Renal pelvis (tissue), 1 donor: ENCODE measurements at regions not wholly inside any gene's neighbourhood (a gene's known extent, or its start where the extent isn't known, plus 50 kb on each side); places are given as distances from the start of the nearest gene placed in this dataset.

Experiments
- DNase-seq: peaks from one replicate; pipeline ENCODE4 v3.0.0-alpha.2; 2013

DNA sequence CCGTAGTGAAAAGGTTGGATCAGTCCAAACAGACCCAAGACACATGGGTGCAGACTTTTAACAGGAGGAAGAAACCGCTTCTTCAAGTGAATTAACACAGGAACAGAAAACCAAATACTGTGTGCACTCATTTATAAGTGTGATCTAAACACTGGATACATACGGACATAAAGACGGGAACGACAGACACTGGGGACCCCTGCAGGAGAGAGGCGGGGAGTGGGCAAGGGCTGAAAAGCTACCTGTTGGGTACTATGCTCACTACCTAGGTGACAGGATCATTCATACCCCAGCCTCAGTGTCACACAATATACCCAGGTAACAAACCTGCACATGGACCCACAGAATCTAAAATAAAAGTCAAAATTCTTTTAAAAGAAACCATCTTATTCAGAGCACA is 326.0 kb upstream of the NOCT start:
- no peak for DNase-seq

DNA sequence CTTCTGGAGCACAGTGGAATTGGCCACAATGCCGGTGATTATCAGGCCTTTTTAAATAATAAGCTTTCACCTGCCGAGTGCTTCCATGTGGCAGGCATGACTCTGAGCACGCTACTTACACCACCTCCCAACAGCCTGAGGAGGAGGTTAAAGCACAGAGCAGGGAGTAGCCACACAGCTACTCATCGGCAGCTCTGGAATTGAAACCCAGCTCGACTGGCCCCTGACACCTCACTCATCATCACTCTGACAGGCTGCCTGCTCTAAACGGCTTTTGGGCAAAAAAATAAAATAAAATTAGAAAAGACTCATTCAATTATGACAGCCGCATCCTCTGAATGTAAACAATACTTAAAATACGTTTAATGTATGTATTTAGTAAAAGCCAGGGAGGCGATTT is 326.4 kb upstream of the NOCT start:
- no peak for DNase-seq

DNA sequence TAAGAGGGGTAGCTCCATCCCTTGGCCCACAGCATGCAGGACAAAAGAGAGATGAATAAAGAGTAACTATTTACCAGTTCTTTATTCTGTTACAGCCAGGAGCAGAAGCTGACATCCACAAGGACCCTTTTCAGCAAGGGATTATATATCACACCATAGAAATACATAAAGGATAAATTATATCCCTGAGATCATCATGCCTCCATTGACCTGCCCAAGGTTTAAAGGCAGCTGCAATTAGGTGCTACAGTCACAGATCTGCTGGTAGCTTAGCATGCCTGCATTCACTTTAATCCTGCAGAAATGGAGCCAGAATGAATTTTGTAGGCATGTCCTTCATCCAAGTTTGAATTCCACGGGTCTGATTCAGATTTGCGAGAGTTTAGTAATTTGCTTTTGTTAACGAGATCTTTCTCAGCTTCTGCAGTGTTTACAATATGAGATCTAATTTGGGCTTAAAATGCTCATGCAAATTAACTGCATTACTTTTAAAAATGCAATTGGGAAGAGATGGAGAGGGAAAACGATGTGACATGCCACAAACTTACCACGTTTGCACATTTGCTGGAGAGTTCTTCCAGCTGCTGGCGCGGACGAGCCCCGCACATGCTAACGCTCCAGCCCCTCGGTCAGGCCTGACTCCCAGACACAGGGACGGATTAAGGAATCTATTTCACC is 327.0 kb upstream of the NOCT start:
- DNase-seq: no peak

GRCh38 chr4:138686106-138686835 is 329.3 kb upstream of the NOCT start:
- no peak for DNase-seq

DNA sequence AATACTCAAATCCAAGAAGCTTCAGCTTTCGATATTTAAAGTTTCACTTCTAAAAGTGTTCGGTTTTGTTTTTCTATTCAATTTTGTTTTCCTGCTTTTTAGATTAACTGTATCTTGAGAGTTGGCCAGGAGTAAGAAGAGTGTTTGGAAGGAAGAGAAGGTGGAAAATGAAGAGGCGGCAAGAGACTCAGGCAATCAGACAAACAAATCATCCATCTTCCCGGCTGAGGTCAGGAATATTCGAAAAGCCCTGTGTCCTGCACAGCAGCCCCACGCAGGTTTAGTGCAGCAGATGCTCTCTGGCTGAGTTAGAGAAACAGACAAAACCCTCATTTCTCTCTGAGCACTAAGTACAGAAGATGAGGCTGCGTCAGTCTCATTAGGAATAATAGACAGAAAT is 330.3 kb upstream of the NOCT start:
- DNase-seq: no peak

DNA sequence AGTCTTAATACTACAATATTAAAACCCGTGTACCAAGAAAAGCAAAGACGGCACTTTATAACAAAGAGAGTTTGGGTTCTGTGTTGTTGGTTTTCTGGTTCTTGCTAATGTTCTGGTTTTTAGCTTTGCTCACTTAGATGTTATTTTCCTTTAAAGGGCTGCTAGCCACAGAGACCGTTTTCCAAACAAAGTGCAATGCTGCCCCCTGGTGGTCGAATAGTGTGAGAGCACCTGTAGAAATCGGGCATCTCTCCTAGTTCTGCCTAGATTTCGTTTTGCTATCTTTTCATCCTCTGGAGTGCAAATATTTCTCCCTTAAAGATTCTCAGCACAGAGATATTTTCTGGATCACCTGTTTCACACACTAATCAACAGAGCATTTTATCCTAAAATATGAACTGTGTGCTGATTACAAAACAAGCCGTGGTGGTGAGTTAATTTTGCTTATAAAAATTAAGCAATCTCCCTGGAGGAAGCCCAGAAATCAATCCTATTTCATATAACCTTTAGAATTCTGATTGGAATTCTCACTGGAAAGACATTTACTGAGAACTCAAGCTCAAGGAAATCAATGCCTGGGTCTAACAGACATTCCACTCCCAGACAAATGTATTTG is 334.5 kb upstream of the NOCT start:
- peak; percentile 84 for DNase-seq

GRCh38 chr4:138680256-138680655 is 335.3 kb upstream of the NOCT start:
- DNase-seq: no peak

GRCh38 chr4:138678985-138679746 is 336.4 kb upstream of the NOCT start:
- no peak for DNase-seq

DNA sequence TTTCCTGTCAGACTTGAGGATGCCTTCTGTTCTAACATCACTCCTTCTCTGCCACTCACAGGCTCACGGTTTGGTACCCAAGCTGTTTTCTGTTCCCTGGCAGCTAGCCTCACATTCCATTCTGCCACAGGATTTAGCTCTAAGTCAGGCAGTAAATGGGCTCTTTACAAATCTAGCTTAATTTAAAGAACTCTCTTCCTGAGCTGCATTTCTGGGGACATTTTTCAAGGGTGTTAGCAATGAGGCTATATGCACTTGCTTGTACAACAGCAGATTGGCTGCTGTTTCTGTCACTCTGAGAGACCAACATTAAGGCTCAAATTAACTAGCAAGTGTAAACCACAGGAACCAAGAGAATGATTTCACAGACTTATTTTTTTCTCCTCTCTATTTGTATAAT is 337.8 kb upstream of the NOCT start:
- DNase-seq: no peak

GRCh38 chr4:138677212-138677611 is 338.4 kb upstream of the NOCT start:
- DNase-seq: no peak

DNA sequence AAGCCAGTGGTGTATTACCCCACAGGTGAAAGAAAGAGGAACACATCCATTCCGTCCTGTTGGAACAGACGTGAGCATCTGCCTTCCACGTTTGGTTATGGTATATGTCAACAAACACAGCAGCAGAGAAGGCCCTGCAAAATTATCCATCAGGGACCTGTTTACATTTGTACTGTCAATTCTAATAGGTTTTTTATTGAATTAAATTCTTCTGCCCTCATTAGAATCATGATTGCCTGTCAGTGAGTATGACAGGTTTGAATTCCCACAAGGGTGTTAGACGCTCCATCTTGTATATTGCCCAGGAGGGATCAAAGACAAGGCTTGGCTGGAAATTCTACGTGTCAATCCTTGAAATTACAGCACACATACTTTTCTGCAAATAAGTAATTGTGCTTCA is 339.9 kb upstream of the NOCT start:
- DNase-seq: no peak

GRCh38 chr4:138674209-138674608 is 341.4 kb upstream of the NOCT start:
- no peak for DNase-seq

DNA sequence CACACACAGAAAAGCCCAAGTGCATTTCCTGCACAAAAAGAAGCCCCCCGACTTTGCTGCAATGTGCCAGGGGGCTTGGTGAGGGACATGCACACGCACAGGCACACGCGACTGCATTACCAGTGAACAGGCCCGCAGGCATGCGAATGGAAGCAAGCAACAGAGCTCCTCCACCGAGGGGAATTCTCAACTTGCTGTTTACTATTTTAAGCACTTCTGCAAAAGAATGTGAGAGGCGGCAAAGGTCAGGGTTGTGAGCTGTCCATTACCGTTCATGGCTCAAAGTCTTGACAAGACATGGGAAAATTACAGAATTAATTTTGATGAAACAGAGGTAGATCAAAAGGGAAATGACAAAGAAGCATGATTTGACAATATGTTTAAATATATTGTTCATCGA is 342.5 kb upstream of the NOCT start:
- DNase-seq: peak; percentile 27

DNA sequence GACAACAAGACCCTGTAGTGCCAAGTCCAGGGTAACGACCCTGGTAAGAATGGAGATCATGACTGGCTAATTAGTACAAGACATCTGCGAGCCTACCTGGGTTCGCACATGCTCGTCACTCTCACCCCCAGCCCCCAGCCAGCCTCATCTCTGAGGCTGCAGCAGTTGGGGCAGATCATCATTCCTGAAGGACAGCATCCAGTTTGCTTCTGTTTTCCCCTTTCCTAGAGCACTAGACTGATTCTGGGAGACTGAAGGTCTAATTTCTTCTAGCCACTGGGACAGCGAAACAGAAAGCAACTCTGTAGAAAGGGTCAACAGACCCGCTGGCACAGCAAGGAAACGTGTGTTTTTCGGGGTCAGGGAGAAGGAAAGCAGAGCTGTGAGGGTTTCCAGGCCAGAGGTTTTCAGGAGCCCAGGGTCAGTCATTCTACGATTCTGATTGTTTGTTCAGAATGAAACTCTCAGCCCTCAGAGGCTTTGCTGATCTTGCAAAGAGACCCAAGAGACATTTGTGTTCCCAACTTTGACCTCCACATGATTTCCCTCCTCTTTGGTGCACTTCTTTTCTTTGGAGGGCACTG is 343.1 kb upstream of the NOCT start:
- no peak for DNase-seq

DNA sequence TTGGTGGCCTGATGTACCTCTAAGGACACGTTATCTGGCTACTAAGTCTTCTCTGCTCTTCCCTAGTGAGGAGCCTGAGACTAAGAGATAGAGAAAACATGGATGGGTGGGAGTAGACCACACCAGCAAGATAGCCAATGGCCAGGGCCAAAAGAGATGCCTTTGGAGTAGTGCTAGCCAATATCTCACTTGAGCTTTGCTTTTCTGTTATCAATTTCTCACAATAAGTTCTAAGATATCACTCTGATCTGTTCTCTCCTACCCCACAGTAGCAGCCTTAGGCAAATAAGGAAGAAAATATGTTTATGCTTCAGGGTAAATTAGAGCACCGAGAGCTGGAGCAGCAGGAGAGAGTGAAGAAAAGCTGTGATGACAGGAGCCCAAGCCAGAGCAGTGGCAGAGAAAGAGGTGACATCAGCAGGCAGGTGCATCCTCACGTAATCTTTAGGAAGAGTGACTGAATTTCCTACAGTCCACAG is 343.9 kb upstream of the NOCT start:
- DNase-seq: no peak

DNA sequence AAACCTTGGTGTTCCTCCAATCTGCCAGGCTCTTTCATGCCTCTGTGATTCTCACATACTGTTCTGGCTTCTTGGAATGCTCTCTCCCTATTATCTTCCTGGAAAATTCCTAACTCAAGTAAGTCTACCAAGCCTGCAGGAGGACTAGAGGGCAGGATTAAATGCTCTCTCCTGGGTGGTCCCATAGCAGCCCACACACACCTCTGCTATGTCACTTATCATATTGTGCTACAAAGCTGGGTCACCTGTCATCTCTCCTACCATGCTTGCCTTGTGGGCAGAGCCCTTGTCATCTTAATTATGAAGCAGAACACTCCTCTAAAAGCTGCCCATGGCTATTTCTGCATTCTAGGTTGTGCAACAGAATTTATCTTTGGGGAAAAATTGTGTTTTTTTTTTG is 344.5 kb upstream of the NOCT start:
- DNase-seq: no peak

- DNase-seq: no peak
These were observed 344.9 kb upstream of the NOCT start for GRCh38 chr4:138670681-138671080.

GRCh38 chr4:138669479-138670315 is 345.9 kb upstream of the NOCT start:
- DNase-seq: no peak

GRCh38 chr4:138668309-138668708 is 347.3 kb upstream of the NOCT start:
- no peak for DNase-seq

GRCh38 chr4:138666366-138666765 is 349.2 kb upstream of the NOCT start:
- no peak for DNase-seq

DNA sequence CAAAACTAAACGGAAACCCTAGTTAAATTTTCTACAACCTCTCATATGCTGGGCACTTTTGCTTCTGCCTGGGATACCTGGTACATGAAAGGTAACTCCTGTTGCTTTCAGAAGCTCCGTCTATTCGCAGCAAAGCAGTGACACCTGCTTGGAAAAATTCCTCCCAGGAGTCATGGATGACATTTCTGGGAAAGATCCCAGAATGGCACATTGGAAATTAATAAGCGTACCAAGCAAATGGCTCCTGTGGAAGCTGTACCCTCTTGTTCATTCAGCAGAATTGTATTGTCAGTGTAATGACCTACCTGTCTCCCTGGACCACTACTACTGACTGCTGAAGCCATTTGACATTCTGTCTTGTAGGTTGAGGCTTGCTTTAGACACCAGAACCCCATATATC is 349.7 kb upstream of the NOCT start:
- DNase-seq: no peak
